Trophoblast cell (in vitro differentiated cells and primary cell): ENCODE measurements at regions not wholly inside any gene's neighbourhood (a gene's known extent, or its start where the extent isn't known, plus 50 kb on each side); places are given as distances from the start of the nearest gene placed in this dataset.
"Not testable (repeated sequence)": the region's sequence is repeated elsewhere in the genome, so short reads cannot be mapped to it uniquely, and the experiment has no call there.

Experiments used
- DNase-seq, 2 donors: peaks; one replicate each; pipeline ENCODE4 v3.0.0-alpha.2; 2016
- H2AFZ ChIP-seq: 2 replicates; pipeline ENCODE4 v1.6.1; 2013; ENCODE audit warnings: low read length, moderate library complexity, mild to moderate bottlenecking; ENCODE audit not compliant: insufficient read depth, poor library complexity
- H2AK5ac ChIP-seq: 2 replicates; pipeline ENCODE4 v1.6.1; 2013; ENCODE audit warnings: mild to moderate bottlenecking, low read length
- H2BK120ac ChIP-seq: 2 replicates; pipeline ENCODE4 v1.6.1; 2013; ENCODE audit warnings: low read length, mild to moderate bottlenecking, moderate library complexity; ENCODE audit not compliant: insufficient read depth, poor library complexity
- H2BK12ac ChIP-seq: 2 replicates; pipeline ENCODE4 v1.6.1; 2013; ENCODE audit warnings: mild to moderate bottlenecking, low read length, moderate library complexity
- H2BK5ac ChIP-seq: 2 replicates; pipeline ENCODE4 v1.6.1; 2013; ENCODE audit warnings: low read length, low read depth, moderate library complexity, mild to moderate bottlenecking; ENCODE audit not compliant: poor library complexity
- H3K14ac ChIP-seq: 2 replicates; pipeline ENCODE4 v1.6.1; 2013; ENCODE audit warnings: mild to moderate bottlenecking, low read length
- H3K18ac ChIP-seq: 2 replicates; pipeline ENCODE4 v1.6.1; 2013; ENCODE audit warnings: mild to moderate bottlenecking, low read length
- H3K23ac ChIP-seq: 2 replicates; pipeline ENCODE4 v1.6.1; 2013; ENCODE audit warnings: low read length
- H3K27ac ChIP-seq: 2 replicates; pipeline ENCODE4 v1.5.1; 2013; ENCODE audit warnings: low read depth, mild to moderate bottlenecking, inconsistent platforms, low read length, moderate library complexity
- H3K27me3 ChIP-seq: 2 replicates; pipeline ENCODE4 v1.6.1; 2013; ENCODE audit warnings: inconsistent platforms, mild to moderate bottlenecking, low read length, moderate library complexity; ENCODE audit not compliant: insufficient read depth
- H3K36me3 ChIP-seq, 2 experiments: 1 replicate in 1 of 2; 2 replicates in 1 of 2; pipeline ENCODE4 v1.6.1; 2013; ENCODE audit warnings: low read length in 2 of 2, mild to moderate bottlenecking in 2 of 2, moderate library complexity in 1 of 2; ENCODE audit not compliant: insufficient read depth in 2 of 2, control insufficient read depth in 1 of 2
- H3K4ac ChIP-seq: 2 replicates; pipeline ENCODE4 v1.6.1; 2013; ENCODE audit warnings: low read depth, mild to moderate bottlenecking, low read length, moderate library complexity
- H3K4me1 ChIP-seq, 2 experiments: 1 replicate in 1 of 2; 2 replicates in 1 of 2; pipeline ENCODE4 v1.6.1; 2013; ENCODE audit warnings: low read length in 2 of 2, mild to moderate bottlenecking in 2 of 2, moderate library complexity in 1 of 2; ENCODE audit not compliant: insufficient read depth in 2 of 2, control insufficient read depth in 1 of 2
- H3K4me2 ChIP-seq: 2 replicates; pipeline ENCODE4 v1.6.1; 2013; ENCODE audit warnings: inconsistent platforms, mild to moderate bottlenecking, low read length, moderate library complexity
- H3K4me3 ChIP-seq: 2 replicates; pipeline ENCODE4 v1.5.1; 2013; ENCODE audit warnings: mild to moderate bottlenecking, low read depth, low read length, inconsistent platforms
- H3K79me1 ChIP-seq: one replicate; pipeline ENCODE4 v1.6.1; 2013; ENCODE audit warnings: low read length
- H3K79me2 ChIP-seq: 2 replicates; pipeline ENCODE4 v1.6.1; 2013; ENCODE audit warnings: low read length, mild to moderate bottlenecking; ENCODE audit not compliant: control insufficient read depth, insufficient read depth, poor library complexity
- H3K9ac ChIP-seq: 2 replicates; pipeline ENCODE4 v1.6.1; 2013; ENCODE audit warnings: mild to moderate bottlenecking, low read length
- H3K9me3 ChIP-seq: 2 replicates; pipeline ENCODE4 v1.6.1; 2013; ENCODE audit warnings: low read depth, mild to moderate bottlenecking, control low read depth, inconsistent platforms, low read length; ENCODE audit not compliant: insufficient read depth
- H4K12ac ChIP-seq: 2 replicates; pipeline ENCODE4 v1.6.1; 2013; ENCODE audit warnings: low read depth, mild to moderate bottlenecking, low read length, moderate library complexity
- H4K8ac ChIP-seq: 2 replicates; pipeline ENCODE4 v1.6.1; 2013; ENCODE audit warnings: low read depth, mild to moderate bottlenecking, low read length, moderate library complexity
- H4K91ac ChIP-seq: one replicate; pipeline ENCODE4 v1.6.1; 2013; ENCODE audit warnings: low read depth, mild to moderate bottlenecking, low read length, moderate library complexity
- WGBS: extraction: QIAGEN DNeasy Blood & Tissue Kit; methylation state at CpG from one replicate; pipeline ENCODE4 v1.1.7; 2013; ENCODE audit warnings: missing lambda C conversion rate; ENCODE audit not compliant: insufficient read length, insufficient coverage; ENCODE audit errors: extremely low coverage; 5-methylcytosine and 5-hydroxymethylcytosine counted together

GRCh38 chr7:32747443-32748148 lies 144.0 kb downstream of the KBTBD2 start:
- H3K4me3 ChIP-seq, H3K4me2 ChIP-seq, H4K91ac ChIP-seq, H3K18ac ChIP-seq, H3K27me3 ChIP-seq, H4K12ac ChIP-seq, H3K9ac ChIP-seq, H2AK5ac ChIP-seq, H3K23ac ChIP-seq, H3K14ac ChIP-seq, H3K27ac ChIP-seq, DNase-seq, H4K8ac ChIP-seq, H2BK5ac ChIP-seq, H3K4me1 ChIP-seq, H3K79me2 ChIP-seq, H2BK12ac ChIP-seq, H3K9me3 ChIP-seq, H3K36me3 ChIP-seq, H3K4ac ChIP-seq, H3K79me1 ChIP-seq, H2BK120ac ChIP-seq, H2AFZ ChIP-seq: not testable (repeated sequence)
- no CpG with 5 or more reads among the region's 6 CpGs for WGBS

GRCh38 chr7:32741853-32742476 lies 149.6 kb downstream of the KBTBD2 start:
- not testable (repeated sequence) for H3K18ac ChIP-seq, H4K8ac ChIP-seq, H3K4me3 ChIP-seq, DNase-seq, H3K79me2 ChIP-seq, H3K23ac ChIP-seq, H3K79me1 ChIP-seq, H3K4ac ChIP-seq, H3K9ac ChIP-seq, H4K12ac ChIP-seq, H3K4me2 ChIP-seq, H2AK5ac ChIP-seq, H3K14ac ChIP-seq, H3K36me3 ChIP-seq, H2BK5ac ChIP-seq, H2AFZ ChIP-seq, H3K27ac ChIP-seq, H3K27me3 ChIP-seq, H4K91ac ChIP-seq, H2BK12ac ChIP-seq, H3K9me3 ChIP-seq, H3K4me1 ChIP-seq, H2BK120ac ChIP-seq
- WGBS, result no CpG with 5 or more reads among the region's 4 CpGs

- H4K91ac ChIP-seq, H3K4me1 ChIP-seq, H3K4ac ChIP-seq, H2AK5ac ChIP-seq, H4K12ac ChIP-seq, H3K4me3 ChIP-seq, DNase-seq, H3K9ac ChIP-seq, H2BK120ac ChIP-seq, H2BK5ac ChIP-seq, H2BK12ac ChIP-seq, H3K79me2 ChIP-seq, H3K18ac ChIP-seq, H3K23ac ChIP-seq, H3K4me2 ChIP-seq, H3K9me3 ChIP-seq, H2AFZ ChIP-seq, H3K79me1 ChIP-seq, H3K36me3 ChIP-seq, H3K27me3 ChIP-seq, H3K14ac ChIP-seq, H4K8ac ChIP-seq, H3K27ac ChIP-seq: not testable (repeated sequence)
- WGBS, result no CpG with 5 or more reads among the region's 1 CpG
Measured at GRCh38 chr7:32739749-32740148, 151.8 kb downstream of the KBTBD2 start.

GRCh38 chr7:32738390-32738789 lies 153.2 kb downstream of the KBTBD2 start:
- H3K4ac ChIP-seq, H2BK120ac ChIP-seq, H4K8ac ChIP-seq, H3K4me3 ChIP-seq, H3K9me3 ChIP-seq, H3K4me2 ChIP-seq, H4K91ac ChIP-seq, H3K27ac ChIP-seq, H2AK5ac ChIP-seq, H2AFZ ChIP-seq, H2BK5ac ChIP-seq, H3K18ac ChIP-seq, H3K4me1 ChIP-seq, H3K79me1 ChIP-seq, H3K9ac ChIP-seq, DNase-seq, H2BK12ac ChIP-seq, H3K14ac ChIP-seq, H3K27me3 ChIP-seq, H3K36me3 ChIP-seq, H3K23ac ChIP-seq, H4K12ac ChIP-seq, H3K79me2 ChIP-seq: not testable (repeated sequence)
- no CpG with 5 or more reads among the region's 3 CpGs for WGBS
